ENCODE measurements at regions not wholly inside any gene's neighbourhood (a gene's known extent, or its start where the extent isn't known, plus 50 kb on each side); places are given as distances from the start of the nearest gene placed in this dataset.

DNA sequence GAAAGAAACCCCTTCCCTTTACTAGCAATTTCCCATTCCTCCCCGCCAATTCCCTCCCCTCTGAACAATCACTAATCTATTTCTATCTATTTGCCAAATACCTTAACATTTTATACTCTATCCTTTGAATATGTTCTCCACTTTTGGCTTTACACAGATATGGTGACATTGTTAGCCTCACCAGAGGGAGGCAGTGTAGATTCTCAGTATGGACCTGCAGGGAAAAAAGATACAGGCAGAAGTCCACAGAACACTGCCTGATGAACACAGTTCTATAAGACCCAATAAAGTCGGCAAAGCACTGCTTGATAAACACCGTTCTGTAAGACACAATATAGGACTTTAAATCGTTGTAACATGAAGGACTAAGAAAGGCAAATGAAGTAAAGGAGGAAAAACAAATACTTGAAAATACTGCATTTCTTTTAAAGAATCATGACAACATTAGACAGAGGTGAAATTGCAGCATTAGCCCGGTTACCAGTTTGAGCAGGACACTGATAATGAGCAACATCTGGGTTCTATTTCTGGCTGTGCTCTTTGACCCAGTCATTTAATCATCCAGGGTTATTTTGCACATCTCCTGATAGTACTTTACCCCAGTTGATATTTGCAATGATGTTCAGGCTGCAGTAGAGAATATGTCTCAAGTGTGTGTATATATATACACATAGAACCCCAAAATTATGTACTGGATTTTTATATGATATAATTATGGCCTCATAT, 296.8 kb downstream of the UTRN start:
- intact Hi-C loops (cut with DNase I): loop anchor here in 1 of 2 donors (10.0 kb wide), 1 partner anchor 353 kb away; no protein-coding TSS in a partner anchor
- peak; percentile 72 for ATAC-seq
- H3K27ac ChIP-seq: no peak overlapping the region

DNA sequence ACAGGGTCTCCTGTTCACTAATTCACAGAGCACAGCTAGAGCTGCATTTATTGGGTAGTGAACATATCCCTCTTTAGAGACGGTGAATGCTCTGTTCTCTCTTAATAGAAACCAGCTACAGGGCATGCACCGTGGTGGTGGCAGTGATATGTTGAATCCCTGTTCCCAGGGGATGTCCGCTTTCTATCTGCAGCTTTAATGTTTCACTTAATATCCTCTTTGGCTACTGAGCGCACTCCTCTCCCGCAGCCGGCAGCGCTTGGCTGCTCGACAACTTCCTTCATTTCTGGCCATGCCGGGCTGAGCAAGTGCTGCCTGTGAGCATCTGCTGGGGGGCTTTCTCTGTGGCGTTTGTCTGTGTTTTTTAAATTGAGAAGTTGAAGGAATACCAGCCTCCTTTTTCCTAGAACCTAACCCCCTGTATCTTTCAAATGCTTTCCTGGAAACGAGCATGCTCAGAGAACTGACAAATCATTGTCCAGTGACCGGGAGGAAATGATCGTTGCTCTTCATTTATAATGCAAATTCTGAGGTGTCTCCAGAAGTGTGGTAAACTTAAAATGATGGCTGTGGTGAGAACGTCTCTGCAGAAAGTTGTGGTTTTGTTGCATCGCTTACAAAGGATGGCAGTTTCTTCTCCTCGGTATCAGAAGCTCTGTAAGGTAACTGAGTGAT, 297.9 kb downstream of the UTRN start:
- Histone ChIP-seq H3K27me3 (no peaks in the 10 kb centered on the region), H3K9me3 (no peaks in the 10 kb centered on the region), H3K4me1 (peaks cover 10 to 22% of the 10 kb centered on the region in 2 donors), H3K36me3 (peaks cover 0 to 9% of the 10 kb centered on the region in 2 donors), H3K27ac (no peak overlapping the region), H3K4me3 (peak overlapping the region in 1 of 2 donors; percentile 1)
- DNase-seq (peak; percentile 42 to 84 (median 48)), ATAC-seq (peak; percentile 57)
- TF ChIP-seq CTCF (IDR thresholded peaks at IDR 0.05): no peak
- intact Hi-C loops (cut with DNase I): loop anchor here in 1 of 2 donors (10.0 kb wide), 1 partner anchor 352 kb away; no protein-coding TSS in a partner anchor

More for the DNA sequence above, 296.8 kb downstream of the UTRN start:
- peak; percentile 14 to 21 for TF ChIP-seq CTCF (IDR thresholded peaks at IDR 0.05)
- no peaks in the 10 kb centered on the region for H3K9me3 ChIP-seq
- H3K4me3 ChIP-seq: no peak overlapping the region
- H3K36me3 ChIP-seq: peaks cover 0 to 20% of the 10 kb centered on the region in 2 donors
- H3K27me3 ChIP-seq: no peaks in the 10 kb centered on the region
- peak in 1 of 4 donors; percentile 24 for DNase-seq
- peaks cover 10 to 22% of the 10 kb centered on the region in 2 donors for H3K4me1 ChIP-seq

- no peak overlapping the region for H3K4me3 ChIP-seq
- TF ChIP-seq CTCF (IDR thresholded peaks at IDR 0.05): no peak
- peaks cover 0 to 4% of the 10 kb centered on the region in 2 donors for H3K36me3 ChIP-seq
- ATAC-seq: no peak
- no peak overlapping the region for H3K27ac ChIP-seq
- H3K27me3 ChIP-seq: no peaks in the 10 kb centered on the region
- H3K4me1 ChIP-seq: peaks cover 10 to 26% of the 10 kb centered on the region in 2 donors
- intact Hi-C loops (cut with DNase I): loop anchor here in 1 of 2 donors (10.0 kb wide), 1 partner anchor 351 kb away; no protein-coding TSS in a partner anchor
- no peaks in the 10 kb centered on the region for H3K9me3 ChIP-seq
- no peak for DNase-seq
These were observed 298.4 kb downstream of the UTRN start for GRCh38 chr6:144583614-144583954.

DNA sequence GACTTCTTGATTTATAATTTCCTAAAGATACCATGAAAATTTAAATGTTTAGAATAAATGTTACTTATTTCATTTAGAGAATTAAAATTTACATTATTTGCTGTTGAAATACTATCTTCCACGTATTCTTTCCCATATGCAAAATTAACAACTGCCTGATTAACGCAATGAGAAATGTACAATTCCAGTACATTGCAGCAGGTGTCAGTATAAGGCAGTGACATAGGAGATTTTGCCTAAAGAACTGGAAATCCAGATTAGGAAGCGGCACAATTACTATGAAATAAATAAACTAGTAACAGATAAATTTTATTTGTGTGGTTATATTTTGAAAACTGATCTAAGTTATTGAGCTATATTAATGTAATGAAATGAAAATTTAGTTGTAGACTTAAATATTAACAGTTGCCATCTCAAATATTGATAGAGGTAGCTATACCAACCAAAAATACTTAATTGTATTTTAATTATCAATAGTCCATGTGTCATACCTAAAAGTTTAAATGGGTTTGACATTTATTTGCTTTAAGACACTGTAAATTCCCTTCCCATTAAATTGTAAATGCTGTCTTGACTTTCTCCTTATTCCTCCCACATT, 300.2 kb downstream of the UTRN start:
- DNase-seq: peak in 2 of 4 donors; percentile 36 to 47
- ATAC-seq: peak; percentile 34
- Histone ChIP-seq H3K36me3 (no peaks in the 10 kb centered on the region), H3K27me3 (no peaks in the 10 kb centered on the region), H3K9me3 (no peaks in the 10 kb centered on the region), H3K4me3 (no peak overlapping the region), H3K4me1 (peaks cover 10 to 43% of the 10 kb centered on the region in 2 donors), H3K27ac (no peak overlapping the region)
- intact Hi-C loops (cut with DNase I): loop anchor here in 1 of 2 donors (10.0 kb wide), 1 partner anchor 349 kb away; no protein-coding TSS in a partner anchor
- peak; percentile 35 to 52 for TF ChIP-seq CTCF (IDR thresholded peaks at IDR 0.05)

DNA sequence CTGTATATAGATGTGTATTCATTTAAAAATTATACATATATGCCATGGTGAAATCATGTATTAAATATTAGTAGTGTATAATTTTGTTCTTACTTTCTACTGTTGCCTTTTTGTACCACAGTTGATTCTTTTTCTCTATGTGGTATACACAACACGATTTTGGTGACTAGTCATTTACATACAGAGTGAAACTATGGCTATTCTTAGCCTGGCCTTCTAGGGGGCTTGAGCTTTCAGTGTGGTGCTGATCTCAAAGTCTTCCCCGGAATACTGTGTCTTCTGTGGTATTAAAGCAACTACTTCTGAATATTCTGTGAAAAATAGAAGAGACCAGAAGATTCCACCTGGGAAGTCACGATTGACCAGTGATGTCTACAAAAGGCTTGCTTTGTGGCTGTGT, 301.9 kb downstream of the UTRN start:
- TF ChIP-seq CTCF (IDR thresholded peaks at IDR 0.05): no peak
- DNase-seq (no peak), ATAC-seq (no peak)
- H3K4me1 ChIP-seq: peaks cover 10 to 52% of the 10 kb centered on the region in 2 donors
- H3K27me3 ChIP-seq: no peaks in the 10 kb centered on the region
- H3K27ac ChIP-seq: no peak overlapping the region
- no peaks in the 10 kb centered on the region for H3K36me3 ChIP-seq
- H3K4me3 ChIP-seq: no peak overlapping the region
- intact Hi-C loops (cut with DNase I): loop anchor here in 1 of 2 donors (10.0 kb wide), 1 partner anchor 348 kb away; no protein-coding TSS in a partner anchor
- H3K9me3 ChIP-seq: no peaks in the 10 kb centered on the region
